Lung (tissue), 11 donors: ENCODE measurements at regions not wholly inside any gene's neighbourhood (a gene's known extent, or its start where the extent isn't known, plus 50 kb on each side); places are given as distances from the start of the nearest gene placed in this dataset.

Experiments
- ATAC-seq: fragments of 200-7000 bp; cut with Tn5 transposase; one replicate; pipeline ENCODE4 v1.9.1; 2020; ENCODE audit warnings: moderate number of reproducible peaks; ENCODE audit not compliant: insufficient read depth, low FRiP score
- DNase-seq, 3 donors: peaks; one replicate each; pipeline ENCODE4 v3.0.0-alpha.2; 2013 to 2017
- H3K27ac ChIP-seq, 2 donors: one replicate each; pipeline ENCODE4 v1.5.1; 2013; ENCODE audit warnings: mild to moderate bottlenecking in 2 of 2, moderate library complexity in 2 of 2, control low read depth in 1 of 2, inconsistent platforms in 1 of 2, low read depth in 1 of 2, low read length in 1 of 2
- H3K27me3 ChIP-seq, 3 donors: one replicate each; pipeline ENCODE4 v1.5.1; 2013; ENCODE audit warnings: low read length in 2 of 3; ENCODE audit not compliant: control insufficient read depth in 3 of 3, insufficient read depth in 3 of 3
- H3K36me3 ChIP-seq, 4 donors: one replicate each; pipeline ENCODE4 v1.5.1; 2013; ENCODE audit warnings: low read length in 4 of 4, mild to moderate bottlenecking in 1 of 4, moderate library complexity in 1 of 4; ENCODE audit not compliant: control insufficient read depth in 4 of 4, insufficient read depth in 4 of 4
- H3K4me1 ChIP-seq, 5 donors: one replicate each; pipeline ENCODE4 v1.5.1; 2013; ENCODE audit warnings: low read length in 5 of 5, mild to moderate bottlenecking in 2 of 5, moderate library complexity in 1 of 5; ENCODE audit not compliant: control insufficient read depth in 5 of 5, insufficient read depth in 5 of 5
- H3K4me3 ChIP-seq: one replicate; pipeline ENCODE4 v1.5.1; 2013; ENCODE audit warnings: mild to moderate bottlenecking, control low read depth, moderate library complexity
- H3K9ac ChIP-seq, 2 donors: one replicate each; pipeline ENCODE4 v1.5.1; 2013; ENCODE audit warnings: low read length in 2 of 2, control low read depth in 1 of 2; ENCODE audit not compliant: insufficient read depth in 1 of 2
- H3K9me3 ChIP-seq, 4 donors: one replicate each; pipeline ENCODE4 v1.5.1; 2013; ENCODE audit warnings: low read length in 3 of 4, mild to moderate bottlenecking in 1 of 4, moderate library complexity in 1 of 4; ENCODE audit not compliant: control insufficient read depth in 4 of 4, insufficient read depth in 3 of 4
- WGBS, 2 donors: extraction: QIAGEN DNeasy Blood & Tissue Kit; methylation state at CpG; one replicate each; pipeline ENCODE4 v1.1.7; 2013; 5-methylcytosine and 5-hydroxymethylcytosine counted together
- TF ChIP-seq, protein P1 (sequence below): IDR thresholded peaks from 2 replicates; pipeline ENCODE4 v1.5.1; 2012; ENCODE audit warnings: mild to moderate bottlenecking; ENCODE audit errors: control extremely low read depth, extremely low read depth
- donor health status: control.
- donor health status: control.
- donor health status: Bipolar disorder and iron deficiency.
- donor health status: healthy.
- donor health status: DM: yes; HTN: yes; CAD: no.

- Histone ChIP-seq H3K9ac (no peak overlapping the region), H3K27me3 (no peaks in the 10 kb centered on the region), H3K9me3 (no peaks in the 10 kb centered on the region), H3K36me3 (no peaks in the 10 kb centered on the region), H3K27ac (no peak overlapping the region), H3K4me3 (no peak overlapping the region), H3K4me1 (peaks cover 0 to 14% (median 2%) of the 10 kb centered on the region in 5 donors)
- TF ChIP-seq, protein P1, sequence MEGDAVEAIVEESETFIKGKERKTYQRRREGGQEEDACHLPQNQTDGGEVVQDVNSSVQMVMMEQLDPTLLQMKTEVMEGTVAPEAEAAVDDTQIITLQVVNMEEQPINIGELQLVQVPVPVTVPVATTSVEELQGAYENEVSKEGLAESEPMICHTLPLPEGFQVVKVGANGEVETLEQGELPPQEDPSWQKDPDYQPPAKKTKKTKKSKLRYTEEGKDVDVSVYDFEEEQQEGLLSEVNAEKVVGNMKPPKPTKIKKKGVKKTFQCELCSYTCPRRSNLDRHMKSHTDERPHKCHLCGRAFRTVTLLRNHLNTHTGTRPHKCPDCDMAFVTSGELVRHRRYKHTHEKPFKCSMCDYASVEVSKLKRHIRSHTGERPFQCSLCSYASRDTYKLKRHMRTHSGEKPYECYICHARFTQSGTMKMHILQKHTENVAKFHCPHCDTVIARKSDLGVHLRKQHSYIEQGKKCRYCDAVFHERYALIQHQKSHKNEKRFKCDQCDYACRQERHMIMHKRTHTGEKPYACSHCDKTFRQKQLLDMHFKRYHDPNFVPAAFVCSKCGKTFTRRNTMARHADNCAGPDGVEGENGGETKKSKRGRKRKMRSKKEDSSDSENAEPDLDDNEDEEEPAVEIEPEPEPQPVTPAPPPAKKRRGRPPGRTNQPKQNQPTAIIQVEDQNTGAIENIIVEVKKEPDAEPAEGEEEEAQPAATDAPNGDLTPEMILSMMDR = no peak
- DNase-seq (peak in 1 of 3 donors; percentile 66), ATAC-seq (no peak)
- WGBS, 2 donors = 57 to 78% methylated on average over 1 of the region's 1 CpG
These were observed 216.7 kb upstream of the MPHOSPH6 start for GRCh38 chr16:82386761-82387160.

DNA sequence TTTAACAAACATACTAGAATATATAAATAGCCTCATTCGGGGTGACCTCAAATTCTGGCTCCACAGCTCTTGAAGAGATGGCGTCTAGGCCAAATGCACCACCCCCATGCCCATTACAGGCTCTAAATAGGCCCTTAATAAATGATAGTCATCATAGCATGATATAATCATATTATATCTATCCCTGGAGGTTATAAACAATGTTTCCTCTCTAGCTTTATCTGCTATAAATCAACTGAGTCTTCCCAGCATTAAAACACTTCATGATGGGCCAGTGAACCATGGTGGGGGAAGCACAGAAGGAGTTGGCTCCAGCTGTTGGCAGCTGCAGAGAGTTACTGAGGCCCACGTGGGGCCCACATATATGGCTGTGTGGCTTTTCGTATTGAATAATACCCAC, 214.9 kb upstream of the MPHOSPH6 start:
- WGBS, 2 donors = 58 to 76% methylated on average over 4 of the region's 4 CpGs
- ATAC-seq (no peak), DNase-seq (peak; percentile 30 to 73 (median 47))
- Histone ChIP-seq H3K4me3 (no peak overlapping the region), H3K27me3 (no peaks in the 10 kb centered on the region), H3K27ac (no peak overlapping the region), H3K9me3 (peaks cover 0 to 3% (median 1%) of the 10 kb centered on the region in 4 donors), H3K9ac (no peak overlapping the region), H3K36me3 (no peaks in the 10 kb centered on the region), H3K4me1 (peaks cover 0 to 14% (median 2%) of the 10 kb centered on the region in 5 donors)
- TF ChIP-seq, protein P1 = no peak

DNA sequence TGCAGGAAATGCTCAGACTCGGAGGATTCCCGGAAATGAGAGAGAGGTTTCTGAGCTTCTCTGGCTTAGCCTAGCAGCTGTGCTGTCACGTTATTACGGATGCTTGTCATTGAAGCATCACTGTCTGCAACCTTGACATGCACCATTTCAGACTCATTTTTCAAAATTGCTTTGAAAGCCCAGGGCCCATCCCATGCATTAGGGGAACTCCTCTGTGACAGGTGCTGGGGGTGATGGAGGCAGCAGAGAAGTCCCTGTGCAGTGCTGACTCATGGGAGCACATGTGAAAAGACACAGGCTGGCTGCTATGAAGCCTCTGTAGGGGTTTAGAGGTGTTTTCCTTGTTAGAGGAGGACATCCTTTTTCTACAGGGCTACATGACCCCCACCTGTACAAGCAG, 214.0 kb upstream of the MPHOSPH6 start:
- DNase-seq (no peak), ATAC-seq (no peak)
- Histone ChIP-seq H3K27me3 (no peaks in the 10 kb centered on the region), H3K9me3 (peaks cover 0 to 3% (median 1%) of the 10 kb centered on the region in 4 donors), H3K4me1 (peaks cover 0 to 14% (median 2%) of the 10 kb centered on the region in 5 donors), H3K4me3 (no peak overlapping the region), H3K36me3 (no peaks in the 10 kb centered on the region), H3K27ac (no peak overlapping the region), H3K9ac (no peak overlapping the region)
- 54 to 75% methylated on average over 4 of the region's 4 CpGs for whole genome bisulfite sequencing, 2 donors
- TF ChIP-seq, protein P1 = no peak

GRCh38 chr16:82382521-82382920, 212.5 kb upstream of the MPHOSPH6 start:
- Histone ChIP-seq H3K4me1 (peaks cover 0 to 14% (median 2%) of the 10 kb centered on the region in 5 donors), H3K9ac (no peak overlapping the region), H3K36me3 (no peaks in the 10 kb centered on the region), H3K4me3 (no peak overlapping the region), H3K9me3 (peaks cover 0 to 3% (median 1%) of the 10 kb centered on the region in 4 donors), H3K27ac (no peak overlapping the region), H3K27me3 (no peaks in the 10 kb centered on the region)
- 55 to 57% methylated on average over 4 of the region's 4 CpGs for WGBS, 2 donors
- ATAC-seq = no peak
- TF ChIP-seq, protein P1 = no peak
- no peak for DNase-seq
